ENCODE measurements at regions not wholly inside any gene's neighbourhood (a gene's known extent, or its start where the extent isn't known, plus 50 kb on each side); places are given as distances from the start of the nearest gene placed in this dataset.
"Not testable (repeated sequence)": the region's sequence is repeated elsewhere in the genome, so short reads cannot be mapped to it uniquely, and the experiment has no call there.

GRCh38 chr3:88677298-88677697, 430.1 kb upstream of the EPHA3 start:
- DNase-seq = no peak

GRCh38 chr3:88678747-88679146, 428.7 kb upstream of the EPHA3 start:
- no peak for DNase-seq

DNA sequence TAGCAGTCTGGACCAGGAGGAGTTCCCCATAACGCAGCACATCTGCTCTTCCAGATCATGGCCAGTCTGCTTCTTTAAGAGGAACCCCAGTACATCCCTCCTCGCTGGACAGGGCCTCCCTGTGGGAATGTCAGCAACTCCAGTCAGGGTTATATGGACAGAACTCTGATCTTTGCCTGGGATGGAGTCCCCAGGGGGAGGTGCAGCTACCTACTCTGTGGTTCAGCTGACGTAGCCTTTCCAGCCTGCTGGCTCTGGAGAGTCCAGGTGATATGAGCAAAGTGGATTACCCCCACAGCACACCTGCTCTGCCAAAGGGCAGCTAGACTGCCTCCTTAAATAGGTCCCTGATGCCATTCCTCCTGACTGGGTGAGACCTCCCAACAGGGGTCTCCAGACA, 417.1 kb upstream of the EPHA3 start:
- no peak for DNase-seq

- no peak for DNase-seq
These were observed 416.3 kb upstream of the EPHA3 start for GRCh38 chr3:88691081-88691480.

DNA sequence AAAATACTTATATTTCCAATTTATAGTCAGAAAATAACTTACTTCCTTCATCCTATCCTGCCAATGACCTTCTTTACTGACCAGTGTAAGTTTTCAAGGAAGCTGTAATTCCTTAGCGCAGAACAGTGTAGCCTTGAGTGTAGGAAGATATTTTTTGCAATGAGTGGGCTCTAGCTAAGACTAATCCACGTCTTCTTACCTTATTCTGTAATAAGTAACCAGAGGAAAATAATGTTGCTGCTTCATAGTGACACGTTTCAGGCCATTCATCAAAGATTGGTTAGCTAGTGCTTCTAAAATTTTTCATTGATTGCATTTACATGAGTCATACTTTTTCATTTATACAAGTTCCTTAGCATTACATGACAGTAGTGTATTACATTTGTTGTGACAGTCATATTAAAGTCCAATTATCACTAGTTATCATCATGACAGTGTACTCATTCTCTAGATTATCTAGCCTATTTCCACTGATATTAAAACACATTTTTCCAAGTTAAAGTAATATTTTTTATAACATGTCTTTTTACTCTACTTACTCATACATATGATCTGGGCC, 403.8 kb upstream of the EPHA3 start:
- DNase-seq = no peak

DNA sequence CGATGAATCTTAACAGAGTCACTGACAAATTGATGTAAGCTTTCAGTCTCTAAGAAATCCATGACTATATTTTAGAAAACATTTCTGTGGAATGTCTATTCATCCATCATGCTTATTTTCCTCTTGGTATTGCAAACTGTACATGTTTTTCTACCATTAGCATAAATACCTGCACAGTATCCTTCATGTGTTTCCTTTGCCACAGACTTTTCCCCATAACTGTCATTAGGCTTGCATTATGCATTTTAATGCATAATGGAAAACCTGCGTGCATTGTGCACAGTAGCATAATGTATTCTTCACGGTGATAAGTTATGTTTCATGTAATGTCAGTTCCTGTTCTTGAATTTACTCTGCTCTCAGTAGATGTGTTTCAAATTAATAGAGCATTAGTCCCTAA, 403.1 kb upstream of the EPHA3 start:
- no peak for DNase-seq

DNA sequence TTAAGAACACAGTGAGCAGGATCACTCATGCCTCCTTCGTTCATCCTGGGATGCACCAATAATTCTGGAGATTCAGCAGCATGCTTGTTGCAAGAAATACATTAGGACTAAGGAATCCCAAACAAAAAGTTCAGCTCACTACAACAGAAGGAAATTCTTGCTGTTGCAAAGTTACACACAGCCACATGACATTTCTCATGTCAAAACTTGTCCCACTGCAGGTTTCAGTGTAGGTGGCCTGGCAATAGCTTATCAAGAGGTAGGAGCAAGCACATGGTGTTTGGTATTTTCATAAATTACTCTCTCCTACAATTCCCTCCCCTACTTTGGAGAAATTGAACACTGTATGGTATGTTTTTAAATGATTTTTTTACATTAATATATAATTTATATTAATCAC, 399.6 kb upstream of the EPHA3 start:
- DNase-seq = no peak

GRCh38 chr3:88712552-88712951, 394.9 kb upstream of the EPHA3 start:
- DNase-seq = no peak

DNA sequence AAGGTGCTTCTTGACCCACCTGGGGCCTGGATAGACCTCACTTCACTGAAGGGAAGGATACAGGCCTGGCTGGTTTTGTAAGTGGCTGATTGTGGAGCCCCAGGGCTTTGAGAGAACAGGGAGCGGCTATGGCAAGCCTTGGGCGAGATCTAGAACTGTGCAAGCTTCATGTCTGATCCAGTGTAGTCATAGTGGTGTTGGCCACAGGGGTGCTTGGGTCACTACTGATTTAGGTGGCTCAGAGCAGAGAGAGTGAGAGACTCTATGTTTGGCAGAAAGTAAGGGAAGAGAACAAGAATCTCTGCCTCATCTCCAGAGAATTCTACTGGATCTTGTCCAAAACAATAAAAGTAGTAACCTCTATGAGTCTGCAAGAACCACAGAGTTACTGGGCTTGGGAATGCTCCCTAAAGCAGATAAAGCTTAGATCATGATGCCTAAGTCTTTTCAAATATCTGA, 394.2 kb upstream of the EPHA3 start:
- DNase-seq = no peak

DNA sequence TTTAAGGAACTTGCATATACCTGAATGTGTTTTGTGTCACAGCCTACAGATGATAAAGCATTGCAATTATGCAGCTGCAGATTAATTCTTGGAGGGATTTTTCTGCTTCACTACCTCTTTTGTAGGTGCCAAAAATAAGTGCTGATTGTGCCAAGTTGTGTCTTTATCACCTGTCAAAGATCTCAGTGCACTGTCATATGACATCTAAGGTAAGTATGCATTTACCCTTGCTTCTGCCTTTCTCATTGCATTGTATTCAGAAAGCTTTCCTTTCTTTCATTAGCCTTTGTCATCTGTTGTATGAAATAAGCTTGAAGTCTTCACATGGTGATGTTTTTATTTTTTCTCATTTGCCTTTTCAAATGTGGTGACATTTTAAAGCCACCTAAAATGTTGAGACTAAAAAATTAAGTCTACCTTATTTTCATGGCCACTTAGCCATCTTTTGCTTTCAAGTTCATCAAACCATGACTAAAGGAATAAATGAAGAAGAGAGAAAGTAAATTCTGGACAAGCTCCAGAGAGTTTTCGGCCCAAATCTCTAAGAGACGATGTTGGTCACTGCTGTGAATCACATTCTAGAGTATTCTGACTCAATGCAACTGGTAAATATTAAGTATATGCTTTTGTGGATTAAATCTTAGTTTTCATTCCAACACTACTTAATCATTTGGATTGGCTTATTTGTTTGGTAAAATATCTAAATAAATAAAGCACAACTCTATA, 381.8 kb upstream of the EPHA3 start:
- no peak for DNase-seq

DNA sequence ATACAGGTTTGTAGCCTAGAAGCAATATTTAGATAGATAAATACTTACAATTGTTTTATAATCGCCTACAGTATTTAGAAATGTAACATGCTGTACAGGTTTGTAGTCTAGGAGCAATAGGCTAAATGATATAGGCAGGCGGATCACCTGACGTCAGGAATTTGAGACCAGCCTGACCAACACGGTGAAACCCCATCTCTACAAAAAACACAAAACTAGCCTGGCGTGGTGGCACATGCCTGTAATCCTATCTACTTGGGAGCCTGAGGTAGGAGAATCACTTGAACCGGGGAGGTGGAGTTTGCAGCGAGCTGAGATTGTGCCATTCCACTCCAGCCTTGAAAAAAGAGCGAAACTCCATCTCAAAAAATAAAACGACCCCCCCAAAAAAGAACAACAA, 375.2 kb upstream of the EPHA3 start:
- DNase-seq = no peak

DNA sequence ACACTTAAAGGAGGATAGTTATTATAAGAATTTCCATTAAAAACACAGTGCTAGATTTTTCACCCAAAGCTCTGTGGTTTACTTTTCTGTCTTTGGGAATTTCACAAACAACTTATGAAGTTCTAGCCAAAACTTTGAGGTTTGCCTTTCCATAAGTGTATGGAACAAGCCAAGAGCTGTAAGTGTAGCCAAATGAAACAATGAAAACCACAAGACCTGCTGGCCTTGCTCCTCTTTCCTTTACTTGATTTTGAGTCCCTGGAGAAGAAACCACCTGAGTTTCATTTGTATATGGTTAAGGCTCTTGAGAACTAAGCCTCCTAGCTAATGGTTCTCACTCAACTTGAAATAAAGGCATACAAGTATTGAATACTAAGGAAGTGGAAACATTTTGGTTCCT, 365.3 kb upstream of the EPHA3 start:
- DNase-seq = peak; percentile 9

DNA sequence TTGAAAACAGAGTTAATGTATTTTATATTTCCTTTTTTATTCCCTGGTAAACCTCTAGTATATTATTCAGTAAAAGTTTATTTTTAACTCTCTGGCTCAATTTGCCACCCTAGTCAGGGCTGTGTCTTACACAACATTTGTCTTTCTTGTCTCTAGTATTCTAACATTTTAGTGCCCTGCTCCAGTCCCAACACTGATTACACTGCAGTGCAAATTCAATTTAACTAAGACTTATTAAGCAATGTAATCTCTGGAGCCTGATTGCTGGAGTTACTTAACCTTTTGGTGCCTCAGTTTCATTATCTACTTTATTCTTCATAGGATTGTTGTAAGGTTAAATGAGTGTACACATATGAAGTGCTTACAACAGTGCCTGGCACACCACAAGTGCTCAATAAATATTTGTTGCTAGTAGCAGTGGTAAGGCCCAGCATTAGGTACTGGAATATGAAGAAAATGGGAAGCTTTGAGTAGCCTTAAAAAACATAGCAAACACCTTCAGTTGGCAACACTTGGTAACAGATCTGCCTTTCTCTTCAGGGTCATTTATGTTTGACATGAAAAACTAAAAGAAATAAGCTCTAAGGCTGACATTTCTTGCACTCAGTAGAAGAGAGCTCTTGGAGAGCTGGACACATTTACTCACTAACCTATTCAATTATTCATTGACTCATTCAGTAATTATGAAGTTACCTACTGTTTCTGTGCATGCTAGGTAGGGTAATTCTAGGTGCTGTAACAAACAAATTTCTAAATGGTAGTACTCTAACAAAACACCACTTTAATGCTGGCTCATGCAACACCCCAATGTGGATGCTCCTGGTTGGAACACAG, 364.5 kb upstream of the EPHA3 start:
- no peak for DNase-seq

- DNase-seq = no peak
These were observed 362.5 kb upstream of the EPHA3 start for GRCh38 chr3:88744896-88745295.

- not testable (repeated sequence) for DNase-seq
These were observed 360.3 kb upstream of the EPHA3 start for GRCh38 chr3:88747145-88747544.

DNA sequence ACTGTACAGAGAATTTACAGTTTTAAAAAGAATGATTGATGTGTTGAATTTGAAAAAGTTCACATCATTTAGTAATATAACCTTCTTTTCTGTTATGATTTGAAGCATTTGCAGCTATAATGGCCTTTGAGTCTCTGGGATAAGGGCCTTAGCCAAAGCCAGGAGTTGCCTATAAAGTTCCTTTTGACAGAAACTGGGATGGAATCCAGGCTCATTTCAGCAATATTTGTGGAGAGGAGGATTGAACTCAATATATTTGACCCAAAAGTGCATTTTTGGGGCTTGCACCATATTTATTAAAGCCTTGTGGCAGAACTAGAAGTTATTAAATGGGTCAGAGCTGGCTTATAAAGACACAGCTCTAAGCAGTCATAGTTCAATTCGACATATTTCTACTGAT, 348.7 kb upstream of the EPHA3 start:
- no peak for DNase-seq

DNA sequence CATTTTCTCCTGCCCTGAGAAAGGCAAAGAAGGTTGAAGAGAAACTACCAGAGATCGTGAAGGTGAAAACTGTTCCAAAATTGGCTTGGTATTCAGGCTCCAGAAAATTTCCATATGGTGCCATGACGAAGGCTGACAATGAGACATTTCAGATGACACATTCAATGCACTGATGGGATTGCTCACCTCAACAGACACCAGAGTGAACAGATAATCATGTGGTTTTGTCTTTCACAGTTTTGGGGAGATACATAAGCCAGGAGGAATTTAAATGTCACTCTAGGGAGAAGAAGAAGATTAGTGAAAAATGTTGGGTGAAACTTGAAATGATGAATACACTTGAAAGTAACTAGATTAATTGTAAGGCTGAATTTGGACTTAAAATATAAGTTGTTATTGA, 339.7 kb upstream of the EPHA3 start:
- DNase-seq = no peak

GRCh38 chr3:88773766-88774165, 333.7 kb upstream of the EPHA3 start:
- DNase-seq = no peak

DNA sequence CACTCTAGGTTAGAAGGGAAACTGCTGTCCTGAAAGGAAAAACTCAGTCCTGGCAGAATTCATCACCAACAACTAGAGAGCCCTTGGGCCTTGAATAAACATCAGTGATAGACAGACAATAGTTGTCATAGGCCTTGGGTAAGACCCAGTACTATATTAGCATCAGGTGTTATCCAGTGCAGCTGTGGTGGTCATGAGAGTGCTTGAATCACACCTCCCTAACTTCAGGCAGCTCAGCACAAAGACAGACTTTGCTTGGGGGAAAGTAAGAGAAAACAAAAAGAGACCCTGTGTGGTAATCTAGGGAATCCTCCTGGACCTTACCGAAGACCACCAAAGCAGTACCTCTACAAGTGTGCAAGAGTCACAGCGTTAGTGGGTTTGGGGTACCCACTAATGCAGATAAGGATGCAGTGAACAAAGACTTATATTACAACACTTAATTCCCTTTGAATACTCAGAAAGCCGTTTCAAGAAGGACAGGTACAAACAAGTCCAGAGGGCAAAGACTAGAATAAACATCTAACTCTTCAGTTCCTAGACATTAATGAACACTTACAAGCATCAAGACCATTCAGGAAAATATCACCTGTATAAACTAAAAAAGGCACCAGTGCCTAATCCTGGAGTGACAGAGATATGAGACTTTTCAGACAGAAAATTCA, 332.3 kb upstream of the EPHA3 start:
- DNase-seq = no peak

- no peak for DNase-seq
These were observed 327.9 kb upstream of the EPHA3 start for GRCh38 chr3:88779482-88779881.

DNA sequence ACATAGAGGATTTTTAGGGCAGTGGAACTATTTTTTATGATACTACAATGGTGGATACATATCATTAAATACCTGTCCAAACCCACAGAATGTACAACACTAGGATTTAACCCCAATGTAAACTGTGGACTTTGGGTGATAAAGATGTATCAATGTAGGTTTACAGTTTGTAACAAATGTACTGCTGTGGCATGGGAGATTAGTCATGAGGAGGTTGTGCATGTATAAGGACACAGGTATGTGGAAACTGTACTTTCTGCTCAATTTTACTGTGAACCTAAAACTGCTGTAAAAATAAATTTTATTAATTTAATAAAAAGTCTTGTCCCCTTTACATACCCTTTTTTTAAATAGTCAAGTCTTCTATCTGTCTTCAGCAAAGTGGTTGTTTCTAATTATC, 322.5 kb upstream of the EPHA3 start:
- no peak for DNase-seq

GRCh38 chr3:88785841-88786240, 321.6 kb upstream of the EPHA3 start:
- DNase-seq = no peak

GRCh38 chr3:88795503-88795902, 311.9 kb upstream of the EPHA3 start:
- no peak for DNase-seq
